Immature natural killer cell (primary cell): ENCODE measurements at regions not wholly inside any gene's neighbourhood (a gene's known extent, or its start where the extent isn't known, plus 50 kb on each side); places are given as distances from the start of the nearest gene placed in this dataset.

ENCODE experiments used
- DNase-seq, 3 donors: peaks; one replicate each; pipeline ENCODE4 v3.0.0; 2022; ENCODE audit warnings: mixed read lengths in 1 of 3
- H3K27ac Mint-ChIP-seq, 6 donors: one replicate each; pipeline ENCODE4 v1.8.0; 2020; ENCODE audit warnings: mixed read lengths in 6 of 6, mild to moderate bottlenecking in 5 of 6, inconsistent platforms in 4 of 6, moderate library complexity in 3 of 6
- H3K27me3 Mint-ChIP-seq, 3 donors: one replicate each; pipeline ENCODE4 v1.8.0; 2020 to 2021; ENCODE audit warnings: low read depth in 3 of 3, mild to moderate bottlenecking in 3 of 3, mixed read lengths in 3 of 3, moderate library complexity in 3 of 3, inconsistent platforms in 1 of 3
- H3K36me3 Mint-ChIP-seq, 3 donors: one replicate each; pipeline ENCODE4 v1.8.0; 2020; ENCODE audit warnings: mixed read lengths in 3 of 3, inconsistent platforms in 2 of 3, mild to moderate bottlenecking in 2 of 3
- H3K4me1 Mint-ChIP-seq, 2 donors: one replicate each; pipeline ENCODE4 v1.8.0; 2020; ENCODE audit warnings: inconsistent platforms in 2 of 2, mild to moderate bottlenecking in 2 of 2, mixed read lengths in 2 of 2, moderate library complexity in 1 of 2
- H3K4me3 Mint-ChIP-seq, 5 donors: one replicate each; pipeline ENCODE4 v1.8.0; 2020; ENCODE audit warnings: mild to moderate bottlenecking in 5 of 5, mixed read lengths in 5 of 5, inconsistent platforms in 3 of 5, moderate library complexity in 3 of 5
- H3K9me3 Mint-ChIP-seq, 6 donors: one replicate each; pipeline ENCODE4 v1.8.0; 2020; ENCODE audit warnings: mild to moderate bottlenecking in 6 of 6, mixed read lengths in 6 of 6, inconsistent platforms in 4 of 6, moderate library complexity in 3 of 6

- no peak overlapping the region for H3K27ac Mint-ChIP-seq
- peaks cover 3 to 10% (median 5%) of the 10 kb centered on the region in 3 donors for H3K27me3 Mint-ChIP-seq
- H3K4me1 Mint-ChIP-seq: peaks cover 0 to 3% of the 10 kb centered on the region in 2 donors
- no peak for DNase-seq
- peaks cover 93 to 99% (median 95%) of the 10 kb centered on the region in 3 donors for H3K36me3 Mint-ChIP-seq
- H3K4me3 Mint-ChIP-seq: no peak overlapping the region
- peaks cover 61 to 100% (median 100%) of the 10 kb centered on the region in 6 donors for H3K9me3 Mint-ChIP-seq
Observed at GRCh38 chr15:25060996-25061620, 106.3 kb downstream of the SNRPN start.

DNA sequence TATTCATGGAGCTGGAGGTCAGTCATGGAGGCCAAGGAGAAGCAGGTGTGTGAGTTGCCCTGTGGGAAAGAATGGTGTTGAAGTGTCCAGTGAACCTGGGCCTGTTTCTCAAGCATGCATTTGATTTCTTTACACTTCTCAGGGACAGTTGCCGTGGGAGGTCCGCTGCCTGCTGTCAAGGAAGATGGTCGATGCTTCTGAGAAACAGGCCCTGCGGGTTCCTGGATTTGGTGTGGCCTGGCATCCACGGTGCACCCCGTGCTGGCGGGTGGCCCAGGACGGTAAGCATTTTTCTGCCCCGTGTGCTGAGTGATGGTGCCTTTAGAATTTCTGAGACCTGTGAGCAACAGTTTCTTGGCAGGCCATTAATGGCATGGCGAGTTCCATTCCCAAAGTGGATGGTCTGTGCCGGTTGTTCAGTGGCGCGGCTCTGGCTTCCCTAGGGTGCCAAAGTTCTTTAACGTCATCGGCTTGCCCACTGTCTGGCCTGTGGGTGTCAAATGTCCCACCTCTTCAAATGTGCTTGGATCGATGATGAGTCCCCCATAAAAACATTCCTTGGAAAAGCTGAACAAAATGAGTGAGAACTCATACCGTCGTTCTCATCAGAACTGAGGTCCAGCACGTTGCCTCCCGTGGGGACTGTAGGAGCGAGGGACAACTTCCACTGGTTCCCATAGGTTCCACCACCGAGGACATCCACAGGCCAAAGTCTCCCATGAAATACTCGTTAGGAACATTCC is 107.2 kb downstream of the SNRPN start:
- Mint-ChIP-seq H3K36me3 (peaks cover 95 to 99% (median 96%) of the 10 kb centered on the region in 3 donors), H3K4me3 (peak overlapping the region in 1 of 5 donors; percentile 44), H3K27ac (no peak overlapping the region), H3K9me3 (peaks cover 63 to 100% (median 100%) of the 10 kb centered on the region in 6 donors), H3K27me3 (peaks cover 4 to 14% (median 5%) of the 10 kb centered on the region in 3 donors), H3K4me1 (peaks cover 0 to 3% of the 10 kb centered on the region in 2 donors)
- no peak for DNase-seq

DNA sequence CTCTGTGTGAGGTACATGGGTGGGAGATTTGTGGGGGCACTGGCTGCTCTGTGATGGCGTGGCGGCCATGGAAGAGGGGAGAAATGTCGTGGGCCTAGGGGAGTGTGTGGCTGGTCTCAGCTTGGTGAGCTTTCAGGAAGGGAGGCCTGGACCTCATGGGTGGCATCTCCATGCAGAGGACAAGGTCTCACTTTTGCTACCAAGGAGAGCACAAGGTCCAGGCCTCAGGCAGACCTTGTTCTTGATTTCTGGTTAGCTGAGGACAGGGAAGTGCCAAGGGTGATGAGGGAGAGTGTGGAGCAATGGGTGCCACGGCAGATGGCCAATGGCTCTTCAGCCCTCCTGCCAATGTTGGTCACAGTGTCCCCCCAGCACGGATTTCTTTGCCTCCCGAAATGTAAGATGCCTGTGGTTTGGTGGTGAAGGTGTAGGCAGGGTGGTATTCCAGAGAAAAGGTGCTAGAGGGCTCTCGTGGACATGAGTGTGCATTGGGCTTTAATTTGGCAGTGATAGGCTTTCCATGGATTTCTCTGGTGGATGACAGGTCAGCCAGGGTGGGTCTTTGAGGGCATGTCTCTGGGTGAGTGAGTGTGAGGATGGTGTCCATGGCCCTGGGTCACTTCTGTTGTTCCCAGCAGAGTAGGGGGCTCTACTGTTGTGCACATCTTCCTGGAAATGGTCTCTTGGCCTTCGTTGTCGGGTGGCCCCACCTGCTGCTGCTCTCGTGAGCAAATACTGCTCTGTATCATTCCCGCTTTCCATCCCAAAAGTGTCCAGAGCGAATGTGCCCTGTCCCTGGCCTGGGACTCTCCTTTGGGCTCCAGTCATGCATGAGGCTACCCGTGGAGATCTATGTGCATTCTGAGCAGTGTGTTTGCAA is 108.0 kb downstream of the SNRPN start:
- peaks cover 95 to 99% (median 95%) of the 10 kb centered on the region in 3 donors for H3K36me3 Mint-ChIP-seq
- H3K27ac Mint-ChIP-seq: no peak overlapping the region
- peaks cover 4 to 17% (median 5%) of the 10 kb centered on the region in 3 donors for H3K27me3 Mint-ChIP-seq
- no peak for DNase-seq
- peaks cover 64 to 100% (median 100%) of the 10 kb centered on the region in 6 donors for H3K9me3 Mint-ChIP-seq
- peak overlapping the region in 1 of 5 donors; percentile 19 for H3K4me3 Mint-ChIP-seq
- peaks cover 0 to 3% of the 10 kb centered on the region in 2 donors for H3K4me1 Mint-ChIP-seq

DNA sequence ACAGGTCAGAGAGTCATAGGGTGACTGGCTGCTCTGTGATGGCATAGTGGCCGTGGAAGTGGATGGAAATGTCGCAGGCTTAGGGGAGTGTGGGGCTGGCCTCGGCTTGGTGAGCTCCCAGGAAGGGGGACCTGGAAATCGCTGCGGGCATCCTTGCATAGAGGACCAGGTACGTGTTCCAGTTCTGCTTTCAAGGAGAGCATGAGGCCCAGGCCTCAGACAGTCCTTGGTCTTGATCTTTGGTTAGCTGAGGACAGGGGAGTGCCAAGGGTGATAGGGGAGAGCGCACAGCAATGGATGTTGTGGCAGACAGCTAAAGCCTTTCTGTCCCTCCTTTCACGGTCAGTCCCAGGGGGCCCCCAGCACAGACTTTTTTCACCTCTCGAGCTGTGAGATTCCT is 110.5 kb downstream of the SNRPN start:
- no peak overlapping the region for H3K27ac Mint-ChIP-seq
- peaks cover 0 to 3% of the 10 kb centered on the region in 2 donors for H3K4me1 Mint-ChIP-seq
- H3K9me3 Mint-ChIP-seq: peaks cover 73 to 100% (median 100%) of the 10 kb centered on the region in 6 donors
- no peak overlapping the region for H3K4me3 Mint-ChIP-seq
- H3K27me3 Mint-ChIP-seq: peaks cover 4 to 13% (median 9%) of the 10 kb centered on the region in 3 donors
- H3K36me3 Mint-ChIP-seq: peaks cover 95 to 100% (median 97%) of the 10 kb centered on the region in 3 donors
- no peak for DNase-seq

DNA sequence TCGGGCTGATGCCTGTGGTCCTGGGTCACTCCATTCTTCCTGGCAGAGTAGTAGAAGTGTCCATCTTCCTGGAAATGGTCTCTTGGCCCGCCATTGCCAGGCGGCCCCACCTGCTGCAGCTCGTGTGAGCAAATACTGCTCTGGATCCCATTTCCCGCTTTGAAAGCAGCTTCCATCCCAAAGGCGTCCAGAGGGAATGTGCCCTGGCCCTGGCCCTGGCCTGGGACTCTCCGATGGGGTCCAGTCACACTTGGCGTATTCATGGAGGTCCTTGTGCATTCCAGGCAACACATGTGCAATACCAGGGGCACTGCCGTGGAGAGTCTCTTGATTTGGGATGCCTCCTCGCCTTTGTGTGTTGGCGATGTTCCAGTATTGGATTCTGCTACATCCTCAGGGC is 111.1 kb downstream of the SNRPN start:
- DNase-seq: no peak
- H3K4me1 Mint-ChIP-seq: peaks cover 0 to 3% of the 10 kb centered on the region in 2 donors
- H3K27ac Mint-ChIP-seq: no peak overlapping the region
- peaks cover 4 to 12% (median 11%) of the 10 kb centered on the region in 3 donors for H3K27me3 Mint-ChIP-seq
- H3K4me3 Mint-ChIP-seq: no peak overlapping the region
- H3K9me3 Mint-ChIP-seq: peaks cover 73 to 100% (median 100%) of the 10 kb centered on the region in 6 donors
- peaks cover 95 to 100% (median 97%) of the 10 kb centered on the region in 3 donors for H3K36me3 Mint-ChIP-seq

- peaks cover 75 to 100% (median 100%) of the 10 kb centered on the region in 6 donors for H3K9me3 Mint-ChIP-seq
- H3K27ac Mint-ChIP-seq: no peak overlapping the region
- DNase-seq: no peak
- H3K36me3 Mint-ChIP-seq: peaks cover 97 to 100% (median 99%) of the 10 kb centered on the region in 3 donors
- H3K27me3 Mint-ChIP-seq: peaks cover 4 to 15% (median 12%) of the 10 kb centered on the region in 3 donors
- peaks cover 0 to 3% of the 10 kb centered on the region in 2 donors for H3K4me1 Mint-ChIP-seq
- no peak overlapping the region for H3K4me3 Mint-ChIP-seq
Observed at GRCh38 chr15:25066708-25067107, 111.9 kb downstream of the SNRPN start.

GRCh38 chr15:25067725-25068309 is 113.0 kb downstream of the SNRPN start:
- H3K9me3 Mint-ChIP-seq: peaks cover 76 to 100% (median 100%) of the 10 kb centered on the region in 6 donors
- no peak for DNase-seq
- H3K4me1 Mint-ChIP-seq: peaks cover 0 to 3% of the 10 kb centered on the region in 2 donors
- H3K27me3 Mint-ChIP-seq: peaks cover 4 to 13% (median 12%) of the 10 kb centered on the region in 3 donors
- no peak overlapping the region for H3K27ac Mint-ChIP-seq
- H3K4me3 Mint-ChIP-seq: no peak overlapping the region
- H3K36me3 Mint-ChIP-seq: peaks cover 97 to 100% (median 97%) of the 10 kb centered on the region in 3 donors

DNA sequence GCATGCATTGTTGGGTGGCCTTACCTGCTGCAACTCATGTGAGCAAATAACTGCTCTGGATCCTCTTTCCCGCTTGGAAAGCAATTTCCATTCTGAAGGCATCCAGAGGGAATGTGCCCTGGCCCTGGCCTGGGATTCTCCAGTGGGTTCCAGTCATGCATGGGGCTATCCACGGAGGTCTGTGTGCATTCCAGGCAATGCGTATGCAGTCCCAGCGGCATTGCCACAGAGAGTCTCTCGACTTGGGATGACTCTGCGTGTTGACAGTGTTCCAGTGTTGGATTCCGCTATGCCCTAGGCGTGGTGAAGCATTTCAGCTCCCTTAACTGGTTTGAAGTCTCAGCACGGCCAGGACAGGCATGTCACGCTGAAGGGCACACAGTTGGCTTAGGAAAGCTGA is 113.9 kb downstream of the SNRPN start:
- peaks cover 0 to under 1% of the 10 kb centered on the region in 2 donors for H3K4me1 Mint-ChIP-seq
- H3K4me3 Mint-ChIP-seq: no peak overlapping the region
- peaks cover 4 to 13% (median 10%) of the 10 kb centered on the region in 3 donors for H3K27me3 Mint-ChIP-seq
- no peak for DNase-seq
- peaks cover 95 to 100% (median 97%) of the 10 kb centered on the region in 3 donors for H3K36me3 Mint-ChIP-seq
- H3K27ac Mint-ChIP-seq: no peak overlapping the region
- peaks cover 72 to 100% (median 100%) of the 10 kb centered on the region in 6 donors for H3K9me3 Mint-ChIP-seq

DNA sequence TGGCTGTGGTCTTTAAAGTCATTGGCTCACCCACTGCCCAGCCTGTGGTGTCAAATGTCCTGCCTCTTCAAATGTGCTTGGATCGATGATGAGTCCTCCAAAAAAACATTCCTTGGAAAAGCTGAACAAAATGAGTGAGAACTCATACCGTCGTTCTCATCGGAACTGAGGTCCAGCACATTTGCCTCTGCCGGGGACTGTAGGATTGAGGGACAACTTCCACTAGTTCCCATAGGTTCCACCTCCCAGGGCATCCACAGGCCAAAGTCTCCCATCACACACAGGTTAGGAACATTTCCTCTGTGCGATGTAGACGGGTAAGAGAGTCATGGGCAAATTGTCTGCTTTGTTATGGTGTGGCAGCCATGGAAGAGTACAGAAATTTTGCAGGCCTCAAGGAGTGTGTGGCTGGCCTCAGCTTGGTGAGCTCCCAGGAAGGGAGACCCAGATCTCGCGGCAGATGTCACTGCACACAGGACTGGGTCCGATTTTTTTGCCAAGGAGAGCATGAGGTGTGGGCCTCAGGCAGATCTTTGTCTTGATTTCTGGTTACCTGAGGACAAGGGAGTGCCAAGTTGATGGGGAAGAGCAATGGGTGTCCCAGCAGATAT is 115.7 kb downstream of the SNRPN start:
- Mint-ChIP-seq H3K4me1 (no peaks in the 10 kb centered on the region), H3K27ac (no peak overlapping the region), H3K36me3 (peaks cover 94 to 100% (median 97%) of the 10 kb centered on the region in 3 donors), H3K27me3 (peaks cover 2 to 10% (median 8%) of the 10 kb centered on the region in 3 donors), H3K4me3 (no peak overlapping the region), H3K9me3 (peaks cover 81 to 100% (median 100%) of the 10 kb centered on the region in 6 donors)
- no peak for DNase-seq

DNA sequence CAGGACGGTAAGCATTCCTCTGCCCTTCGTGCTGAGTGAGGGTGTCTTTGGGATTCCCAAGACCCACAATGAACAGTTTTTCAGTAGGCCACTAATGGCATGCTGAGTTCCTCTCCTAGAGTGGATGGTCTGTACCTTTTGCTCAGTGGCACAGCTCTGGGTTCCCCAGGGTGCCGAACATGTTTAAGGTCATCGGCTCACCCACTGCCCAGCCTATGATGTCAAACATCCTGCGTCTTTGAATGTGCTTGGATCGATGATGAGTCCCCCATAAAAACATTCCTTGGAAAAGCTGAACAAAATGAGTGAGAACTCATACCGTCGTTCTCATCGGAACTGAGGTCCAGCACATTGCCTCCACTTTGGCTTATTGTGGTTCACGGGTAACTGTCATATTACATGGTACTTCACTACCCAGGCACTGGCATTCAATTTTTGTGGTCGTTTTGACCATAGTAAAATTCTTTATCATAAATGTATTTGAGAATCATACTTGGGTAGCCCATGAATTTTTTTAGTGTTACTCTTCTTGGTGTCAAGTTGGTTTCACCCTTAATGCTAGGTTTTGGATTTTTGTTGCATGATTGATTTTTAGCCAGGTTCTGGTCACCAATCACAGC is 118.2 kb downstream of the SNRPN start:
- Mint-ChIP-seq H3K27me3 (peaks cover 0 to 10% (median 2%) of the 10 kb centered on the region in 3 donors), H3K27ac (no peak overlapping the region), H3K9me3 (peaks cover 78 to 100% (median 100%) of the 10 kb centered on the region in 6 donors), H3K36me3 (peaks cover 94 to 100% (median 98%) of the 10 kb centered on the region in 3 donors), H3K4me3 (no peak overlapping the region), H3K4me1 (no peaks in the 10 kb centered on the region)
- DNase-seq: no peak

GRCh38 chr15:25087137-25087536 is 132.3 kb downstream of the SNRPN start:
- Mint-ChIP-seq H3K9me3 (peaks cover 53 to 99% (median 94%) of the 10 kb centered on the region in 6 donors), H3K4me1 (no peaks in the 10 kb centered on the region), H3K27ac (no peak overlapping the region), H3K27me3 (peaks cover 0 to 4% (median 0%) of the 10 kb centered on the region in 3 donors), H3K36me3 (peaks cover 90 to 98% (median 98%) of the 10 kb centered on the region in 3 donors), H3K4me3 (no peak overlapping the region)
- DNase-seq: no peak

GRCh38 chr15:25088261-25088790 is 133.5 kb downstream of the SNRPN start:
- Mint-ChIP-seq H3K27ac (no peak overlapping the region), H3K9me3 (peaks cover 55 to 99% (median 94%) of the 10 kb centered on the region in 6 donors), H3K4me3 (no peak overlapping the region), H3K4me1 (no peaks in the 10 kb centered on the region), H3K36me3 (peaks cover 89 to 98% (median 98%) of the 10 kb centered on the region in 3 donors), H3K27me3 (peaks cover 0 to 4% (median 0%) of the 10 kb centered on the region in 3 donors)
- no peak for DNase-seq
